IPS-15b (cell line): ENCODE measurements at regions not wholly inside any gene's neighbourhood (a gene's known extent, or its start where the extent isn't known, plus 50 kb on each side); places are given as distances from the start of the nearest gene placed in this dataset.
"Not testable (repeated sequence)": the region's sequence is repeated elsewhere in the genome, so short reads cannot be mapped to it uniquely, and the experiment has no call there.

ENCODE experiments used
- H3K27me3 ChIP-seq: one replicate; pipeline ENCODE4 v1.6.1; 2013; ENCODE audit warnings: low read length; ENCODE audit not compliant: control insufficient read depth, insufficient read depth
- H3K36me3 ChIP-seq: one replicate; pipeline ENCODE4 v1.6.1; 2013; ENCODE audit warnings: low read length; ENCODE audit not compliant: control insufficient read depth, insufficient read depth
- H3K4me1 ChIP-seq: one replicate; pipeline ENCODE4 v1.6.1; 2013; ENCODE audit warnings: mild to moderate bottlenecking, low read length; ENCODE audit not compliant: control insufficient read depth, insufficient read depth
- H3K4me3 ChIP-seq: one replicate; pipeline ENCODE4 v1.5.1; 2013; ENCODE audit warnings: low read depth, low read length
- H3K9ac ChIP-seq: one replicate; pipeline ENCODE4 v1.6.1; 2013; ENCODE audit warnings: low read depth, mild to moderate bottlenecking, low read length
- H3K9me3 ChIP-seq: one replicate; pipeline ENCODE4 v1.6.1; 2013; ENCODE audit warnings: mild to moderate bottlenecking, low read length; ENCODE audit not compliant: control insufficient read depth, insufficient read depth

- H3K9me3 ChIP-seq = no peaks in the 10 kb centered on the region
- H3K36me3 ChIP-seq = no peaks in the 10 kb centered on the region
- H3K9ac ChIP-seq = no peak overlapping the region
- H3K4me1 ChIP-seq = peaks cover 4% of the 10 kb centered on the region
- no peak overlapping the region for H3K4me3 ChIP-seq
- H3K27me3 ChIP-seq = peaks cover 3% of the 10 kb centered on the region
Measured at GRCh38 chr19:28322491-28322890, 890.5 kb downstream of the UQCRFS1 start.

- peaks cover 4% of the 10 kb centered on the region for H3K4me1 ChIP-seq
- peaks cover 3% of the 10 kb centered on the region for H3K27me3 ChIP-seq
Measured at GRCh38 chr19:28319918-28320317, 893.0 kb downstream of the UQCRFS1 start.

GRCh38 chr19:28319227-28319626, 893.7 kb downstream of the UQCRFS1 start:
- Histone ChIP-seq H3K9me3 (no peaks in the 10 kb centered on the region), H3K4me3 (no peak overlapping the region), H3K27me3 (peaks cover 3% of the 10 kb centered on the region), H3K4me1 (peaks cover 10% of the 10 kb centered on the region), H3K36me3 (no peaks in the 10 kb centered on the region), H3K9ac (no peak overlapping the region)

More at GRCh38 chr19:28319918-28320317, 893.0 kb downstream of the UQCRFS1 start:
- H3K9ac ChIP-seq = no peak overlapping the region
- no peak overlapping the region for H3K4me3 ChIP-seq
- H3K9me3 ChIP-seq = no peaks in the 10 kb centered on the region
- H3K36me3 ChIP-seq = no peaks in the 10 kb centered on the region

- peaks cover 3% of the 10 kb centered on the region for H3K27me3 ChIP-seq
- H3K9ac ChIP-seq = no peak overlapping the region
- H3K9me3 ChIP-seq = no peaks in the 10 kb centered on the region
- H3K36me3 ChIP-seq = no peaks in the 10 kb centered on the region
- no peak overlapping the region for H3K4me3 ChIP-seq
- peaks cover 11% of the 10 kb centered on the region for H3K4me1 ChIP-seq
Measured at GRCh38 chr19:28318469-28319179, 894.3 kb downstream of the UQCRFS1 start.

- Histone ChIP-seq H3K9me3 (no peaks in the 10 kb centered on the region), H3K36me3 (no peaks in the 10 kb centered on the region), H3K9ac (no peak overlapping the region), H3K27me3 (peaks cover 3% of the 10 kb centered on the region), H3K4me3 (no peak overlapping the region), H3K4me1 (peaks cover 10% of the 10 kb centered on the region)
Measured at GRCh38 chr19:28316464-28316863, 896.5 kb downstream of the UQCRFS1 start.

- Histone ChIP-seq H3K27me3 (peaks cover 3% of the 10 kb centered on the region), H3K4me3 (no peak overlapping the region)
Measured at GRCh38 chr19:28314756-28315155, 898.2 kb downstream of the UQCRFS1 start.

GRCh38 chr19:28314287-28314686, 898.7 kb downstream of the UQCRFS1 start:
- no peaks in the 10 kb centered on the region for H3K36me3 ChIP-seq
- no peak overlapping the region for H3K4me3 ChIP-seq
- H3K4me1 ChIP-seq = peaks cover 10% of the 10 kb centered on the region
- H3K9me3 ChIP-seq = no peaks in the 10 kb centered on the region
- H3K27me3 ChIP-seq = peaks cover 3% of the 10 kb centered on the region
- no peak overlapping the region for H3K9ac ChIP-seq

More at GRCh38 chr19:28314756-28315155, 898.2 kb downstream of the UQCRFS1 start:
- Histone ChIP-seq H3K9ac (no peak overlapping the region), H3K4me1 (peaks cover 10% of the 10 kb centered on the region), H3K36me3 (no peaks in the 10 kb centered on the region), H3K9me3 (no peaks in the 10 kb centered on the region)

- Histone ChIP-seq H3K4me1 (peaks cover 10% of the 10 kb centered on the region), H3K27me3 (peaks cover 2% of the 10 kb centered on the region), H3K9me3 (no peaks in the 10 kb centered on the region), H3K4me3 (no peak overlapping the region), H3K9ac (no peak overlapping the region), H3K36me3 (no peaks in the 10 kb centered on the region)
Measured at GRCh38 chr19:28313633-28314032, 899.3 kb downstream of the UQCRFS1 start.

GRCh38 chr19:28312269-28312668, 900.7 kb downstream of the UQCRFS1 start:
- Histone ChIP-seq H3K27me3 (no peaks in the 10 kb centered on the region), H3K9ac (no peak overlapping the region), H3K9me3 (no peaks in the 10 kb centered on the region), H3K4me1 (peaks cover 10% of the 10 kb centered on the region), H3K4me3 (no peak overlapping the region), H3K36me3 (no peaks in the 10 kb centered on the region)

- H3K4me1 ChIP-seq = peaks cover 10% of the 10 kb centered on the region
- not testable (repeated sequence) for H3K4me3 ChIP-seq, H3K36me3 ChIP-seq, H3K9ac ChIP-seq, H3K27me3 ChIP-seq, H3K9me3 ChIP-seq
Measured at GRCh38 chr19:28310829-28311228, 902.1 kb downstream of the UQCRFS1 start.

- no peaks in the 10 kb centered on the region for H3K27me3 ChIP-seq
Measured at GRCh38 chr19:28309070-28309469, 903.9 kb downstream of the UQCRFS1 start.

GRCh38 chr19:28307963-28308362, 905.0 kb downstream of the UQCRFS1 start:
- no peaks in the 10 kb centered on the region for H3K27me3 ChIP-seq
- H3K9ac ChIP-seq = no peak overlapping the region
- no peaks in the 10 kb centered on the region for H3K36me3 ChIP-seq
- H3K9me3 ChIP-seq = no peaks in the 10 kb centered on the region
- no peaks in the 10 kb centered on the region for H3K4me1 ChIP-seq
- H3K4me3 ChIP-seq = no peak overlapping the region

More at GRCh38 chr19:28309070-28309469, 903.9 kb downstream of the UQCRFS1 start:
- H3K4me1 ChIP-seq = peaks cover 4% of the 10 kb centered on the region
- H3K9me3 ChIP-seq = no peaks in the 10 kb centered on the region
- H3K36me3 ChIP-seq = no peaks in the 10 kb centered on the region
- H3K4me3 ChIP-seq = no peak overlapping the region
- no peak overlapping the region for H3K9ac ChIP-seq
